NCI-H2029 treated with DMSO at 0.1 percent for 48 hours (cell line): ENCODE measurements at regions not wholly inside any gene's neighbourhood (a gene's known extent, or its start where the extent isn't known, plus 50 kb on each side); places are given as distances from the start of the nearest gene placed in this dataset.
A peak's percentile ranks its signal among the peaks of the same experiment; 100 is the strongest.

Experiments
- DNase-seq: peaks from one replicate; lab custom pipeline; 2025; lab: John Stamatoyannopoulos, UW

GRCh38 chr1:234554218-234554697 lies 55.7 kb downstream of the IRF2BP2 start:
- DNase-seq, result no peak

- no peak for DNase-seq
Observed at GRCh38 chr1:234553240-234554188, 56.5 kb downstream of the IRF2BP2 start.

- DNase-seq, result no peak
Observed at GRCh38 chr1:234551032-234551378, 59.0 kb downstream of the IRF2BP2 start.

GRCh38 chr1:234550341-234551031 lies 59.5 kb downstream of the IRF2BP2 start:
- DNase-seq, result no peak

GRCh38 chr1:234549447-234550021 lies 60.4 kb downstream of the IRF2BP2 start:
- DNase-seq, result no peak

GRCh38 chr1:234546890-234547788 lies 62.8 kb downstream of the IRF2BP2 start:
- no peak for DNase-seq

GRCh38 chr1:234546387-234546704 lies 63.6 kb downstream of the IRF2BP2 start:
- DNase-seq, result no peak

- peak; percentile 40 for DNase-seq
Observed at GRCh38 chr1:234545517-234546386, 64.2 kb downstream of the IRF2BP2 start.

- peak; percentile 79 for DNase-seq
Observed at GRCh38 chr1:234544087-234544579, 65.2 kb upstream of the TARBP1 start.

GRCh38 chr1:234543442-234544086 lies 64.6 kb upstream of the TARBP1 start:
- no peak for DNase-seq

GRCh38 chr1:234542211-234542850 lies 63.4 kb upstream of the TARBP1 start:
- DNase-seq, result no peak

GRCh38 chr1:234541286-234541975 lies 62.5 kb upstream of the TARBP1 start:
- no peak for DNase-seq

GRCh38 chr1:234540404-234540762 lies 61.4 kb upstream of the TARBP1 start:
- DNase-seq, result no peak

- DNase-seq, result no peak
Observed at GRCh38 chr1:234539666-234540403, 60.9 kb upstream of the TARBP1 start.

GRCh38 chr1:234538930-234539649 lies 60.1 kb upstream of the TARBP1 start:
- DNase-seq, result peak; percentile 14

GRCh38 chr1:234538062-234538731 lies 59.2 kb upstream of the TARBP1 start:
- no peak for DNase-seq

GRCh38 chr1:234537236-234537635 lies 58.3 kb upstream of the TARBP1 start:
- DNase-seq, result no peak
